ENCODE measurements at regions not wholly inside any gene's neighbourhood (a gene's known extent, or its start where the extent isn't known, plus 50 kb on each side); places are given as distances from the start of the nearest gene placed in this dataset.
A peak's percentile ranks its signal among the peaks of the same experiment; 100 is the strongest.

DNA sequence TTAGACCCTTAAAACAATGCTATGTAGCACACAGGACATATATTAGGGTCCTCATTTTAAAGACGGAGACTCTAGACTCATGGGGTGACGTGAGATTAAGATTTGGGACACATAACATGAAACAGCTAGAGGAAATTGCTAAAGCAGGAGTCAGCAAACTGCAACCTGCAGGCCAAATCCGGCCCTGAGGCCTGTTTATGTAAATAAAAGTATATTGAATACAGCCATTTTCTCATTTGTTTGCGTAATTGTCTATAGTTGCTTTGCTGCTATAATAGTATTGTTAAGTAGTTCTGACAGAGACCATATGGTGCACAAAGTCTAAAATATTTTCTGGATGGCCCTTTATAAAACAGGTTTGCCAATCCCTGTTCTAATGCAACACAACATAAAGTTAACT lies 115.5 kb downstream of the TMCO5A start:
- Mint-ChIP-seq H3K9me3 (peaks cover 0 to 7% (median 0%) of the 10 kb centered on the region in 7 donors), H3K27ac (peak overlapping the region in 4 of 7 donors; percentile 32 to 79 (median 56)), H3K27me3 (ENCODE audit: low read depth in 3 of 3) (peaks cover 0 to 4% (median 3%) of the 10 kb centered on the region in 3 donors), H3K4me3 (no peak overlapping the region), H3K36me3 (peaks cover 4 to 5% of the 10 kb centered on the region in 2 donors), H3K4me1 (peaks cover 30% of the 10 kb centered on the region)
- intact Hi-C loops (cut with micrococcal nuclease) = loop anchor here (5.0 to 10.0 kb wide), 2 partner anchors 33 to 65 kb away; no protein-coding TSS in a partner anchor
- H3K27me3 ChIP-seq (ENCODE audit: control insufficient read depth in 2 of 2, insufficient read depth in 2 of 2, low read length in 2 of 2) = peaks cover 0 to 2% of the 10 kb centered on the region in 2 donors
- H3K4me2 ChIP-seq (replicated peaks; ENCODE audit: extremely low read depth, low read length, poor library complexity, severe bottlenecking) = no peak overlapping the region
- TF ChIP-seq, protein P1, sequence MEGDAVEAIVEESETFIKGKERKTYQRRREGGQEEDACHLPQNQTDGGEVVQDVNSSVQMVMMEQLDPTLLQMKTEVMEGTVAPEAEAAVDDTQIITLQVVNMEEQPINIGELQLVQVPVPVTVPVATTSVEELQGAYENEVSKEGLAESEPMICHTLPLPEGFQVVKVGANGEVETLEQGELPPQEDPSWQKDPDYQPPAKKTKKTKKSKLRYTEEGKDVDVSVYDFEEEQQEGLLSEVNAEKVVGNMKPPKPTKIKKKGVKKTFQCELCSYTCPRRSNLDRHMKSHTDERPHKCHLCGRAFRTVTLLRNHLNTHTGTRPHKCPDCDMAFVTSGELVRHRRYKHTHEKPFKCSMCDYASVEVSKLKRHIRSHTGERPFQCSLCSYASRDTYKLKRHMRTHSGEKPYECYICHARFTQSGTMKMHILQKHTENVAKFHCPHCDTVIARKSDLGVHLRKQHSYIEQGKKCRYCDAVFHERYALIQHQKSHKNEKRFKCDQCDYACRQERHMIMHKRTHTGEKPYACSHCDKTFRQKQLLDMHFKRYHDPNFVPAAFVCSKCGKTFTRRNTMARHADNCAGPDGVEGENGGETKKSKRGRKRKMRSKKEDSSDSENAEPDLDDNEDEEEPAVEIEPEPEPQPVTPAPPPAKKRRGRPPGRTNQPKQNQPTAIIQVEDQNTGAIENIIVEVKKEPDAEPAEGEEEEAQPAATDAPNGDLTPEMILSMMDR (IDR thresholded peaks at IDR 0.05) = no peak
- H3K9ac ChIP-seq (ENCODE audit: insufficient read depth, low read length, poor library complexity, severe bottlenecking) = no peak overlapping the region
- H3K4me3 ChIP-seq (replicated peaks in 1 of 3; ENCODE audit: low read depth in 2 of 3, low read length in 3 of 3) = no peak overlapping the region
- peaks cover 31 to 35% of the 10 kb centered on the region in 2 donors for H3K4me1 ChIP-seq (ENCODE audit: control insufficient read depth in 1 of 2, insufficient read depth in 2 of 2, low read length in 2 of 2)
- no peaks in the 10 kb centered on the region for H3K9me3 ChIP-seq (replicated peaks in 1 of 2; ENCODE audit: control insufficient read depth in 1 of 2, insufficient read depth in 1 of 2, low read length in 2 of 2)
- H3K36me3 ChIP-seq (replicated peaks in 1 of 2; ENCODE audit: control insufficient read depth in 1 of 2, insufficient read depth in 2 of 2, low read length in 2 of 2) = no peaks in the 10 kb centered on the region
- H2AFZ ChIP-seq (ENCODE audit: insufficient read depth, low read depth, low read length, poor library complexity, severe bottlenecking) = no peak overlapping the region
- DNase-seq = no peak
- H4K20me1 ChIP-seq (ENCODE audit: insufficient read depth, low read length) = no peaks in the 10 kb centered on the region
- H3K79me2 ChIP-seq (ENCODE audit: insufficient read depth, low read length) = no peaks in the 10 kb centered on the region
- peak overlapping the region in 1 of 2 donors; percentile 45 for H3K27ac ChIP-seq (ENCODE audit: low read depth in 1 of 2, low read length in 2 of 2)
- WGBS (ENCODE audit: insufficient coverage) = 100% methylated on average over 1 of the region's 4 CpGs

DNA sequence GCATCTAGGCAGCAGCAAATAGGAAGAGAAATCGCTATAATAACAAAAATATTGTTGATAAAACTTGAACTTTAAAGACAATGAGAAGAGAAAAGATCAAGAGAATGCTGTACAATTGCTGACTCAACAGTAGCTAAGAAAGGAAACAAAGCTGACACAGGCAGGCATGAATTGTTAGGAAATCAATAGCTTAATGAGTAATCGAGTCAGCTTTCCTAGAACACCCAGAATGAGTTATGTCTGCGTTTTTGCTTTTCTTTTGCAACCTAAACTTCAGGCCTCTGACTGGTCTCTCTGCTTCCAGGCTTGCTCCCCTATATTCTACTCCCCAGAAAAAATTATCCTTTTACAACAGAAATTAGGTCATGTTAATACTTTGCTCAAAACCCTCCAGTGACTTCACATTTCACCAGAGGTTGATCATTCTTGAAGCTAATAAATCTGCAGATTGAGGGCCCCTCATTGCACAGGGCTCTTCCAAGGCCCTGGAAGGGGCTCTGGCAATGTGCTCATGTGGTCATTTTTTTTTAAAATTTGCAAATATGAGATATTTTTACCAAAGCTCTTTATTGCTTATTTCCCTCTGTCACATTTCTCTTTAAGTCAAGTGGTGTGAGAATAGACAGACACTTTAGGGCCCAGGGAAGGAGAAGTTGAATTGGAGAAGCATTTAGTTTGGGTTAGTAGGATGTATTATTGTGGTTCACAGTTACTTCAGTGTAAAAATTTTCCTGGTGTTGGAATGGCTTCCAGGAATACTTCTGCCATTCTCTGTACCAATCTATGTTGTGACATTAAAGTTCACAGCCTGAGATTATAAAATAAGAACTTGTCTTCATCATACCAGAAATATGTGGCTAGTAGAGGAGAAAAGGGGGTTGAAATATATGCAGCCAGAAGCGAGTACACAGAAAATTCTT lies 116.3 kb downstream of the TMCO5A start:
- Histone ChIP-seq H3K36me3 (replicated peaks in 1 of 2; ENCODE audit: control insufficient read depth in 1 of 2, insufficient read depth in 2 of 2, low read length in 2 of 2) (no peaks in the 10 kb centered on the region), H4K20me1 (ENCODE audit: insufficient read depth, low read length) (no peaks in the 10 kb centered on the region), H3K79me2 (ENCODE audit: insufficient read depth, low read length) (no peaks in the 10 kb centered on the region), H3K4me2 (replicated peaks; ENCODE audit: extremely low read depth, low read length, poor library complexity, severe bottlenecking) (peak overlapping the region; percentile 11), H3K27ac (ENCODE audit: low read depth in 1 of 2, low read length in 2 of 2) (peak overlapping the region; percentile 44 to 70), H3K27me3 (ENCODE audit: control insufficient read depth in 2 of 2, insufficient read depth in 2 of 2, low read length in 2 of 2) (peaks cover 0 to 2% of the 10 kb centered on the region in 2 donors), H3K4me3 (replicated peaks in 1 of 3; ENCODE audit: low read depth in 2 of 3, low read length in 3 of 3) (no peak overlapping the region), H3K9me3 (replicated peaks in 1 of 2; ENCODE audit: control insufficient read depth in 1 of 2, insufficient read depth in 1 of 2, low read length in 2 of 2) (no peaks in the 10 kb centered on the region), H3K4me1 (ENCODE audit: control insufficient read depth in 1 of 2, insufficient read depth in 2 of 2, low read length in 2 of 2) (peaks cover 31 to 35% of the 10 kb centered on the region in 2 donors), H3K9ac (ENCODE audit: insufficient read depth, low read length, poor library complexity, severe bottlenecking) (no peak overlapping the region), H2AFZ (ENCODE audit: insufficient read depth, low read depth, low read length, poor library complexity, severe bottlenecking) (no peak overlapping the region)
- Mint-ChIP-seq H3K4me3 (no peak overlapping the region), H3K4me1 (peaks cover 30% of the 10 kb centered on the region), H3K36me3 (peaks cover 0 to 2% of the 10 kb centered on the region in 2 donors), H3K27ac (peak overlapping the region; percentile 33 to 92 (median 83)), H3K27me3 (ENCODE audit: low read depth in 3 of 3) (peaks cover 1 to 10% (median 3%) of the 10 kb centered on the region in 3 donors), H3K9me3 (peaks cover 0 to 7% (median 0%) of the 10 kb centered on the region in 7 donors)
- TF ChIP-seq, protein P1 (IDR thresholded peaks at IDR 0.05) = no peak
- DNase-seq = peak; percentile 48 to 80 (median 60)
- intact Hi-C loops (cut with micrococcal nuclease) = loop anchor here (5.0 to 10.0 kb wide), 2 partner anchors 33 to 64 kb away; no protein-coding TSS in a partner anchor
- 50% methylated on average over 2 of the region's 4 CpGs for WGBS (ENCODE audit: insufficient coverage)

Measured in CD14-positive monocyte (primary cell).